ENCODE measurements at regions not wholly inside any gene's neighbourhood (a gene's known extent, or its start where the extent isn't known, plus 50 kb on each side); places are given as distances from the start of the nearest gene placed in this dataset.

DNA sequence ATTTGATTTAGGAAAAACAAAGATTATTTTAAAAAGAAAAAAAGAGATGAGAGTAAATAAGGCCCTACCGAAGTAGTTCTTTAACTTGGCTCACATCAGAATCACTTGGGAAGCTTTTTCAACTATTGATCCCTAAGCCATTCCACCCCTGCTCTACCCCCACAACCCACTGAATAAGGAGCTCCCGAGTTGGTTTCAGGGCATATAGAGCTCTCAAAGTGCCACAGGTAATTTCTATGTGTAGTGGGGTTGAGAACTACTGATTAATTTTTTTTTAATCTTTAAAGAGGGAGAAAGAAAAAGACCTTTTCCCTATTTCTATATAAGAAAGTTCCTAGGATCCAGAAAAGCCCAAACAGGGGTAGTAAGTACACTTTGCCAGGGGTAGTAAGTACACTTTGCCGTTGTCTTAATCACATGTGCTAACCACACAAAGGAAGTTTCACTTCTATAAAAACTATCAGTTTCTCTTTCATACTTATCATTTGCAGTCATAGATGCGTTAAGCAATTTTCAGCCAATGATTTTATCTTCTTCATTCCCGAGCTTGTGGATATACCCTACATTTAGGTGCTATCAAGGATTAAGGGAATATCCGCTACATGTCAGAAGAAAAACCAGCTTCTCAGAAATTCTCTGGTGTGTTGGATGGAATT lies 108.4 kb upstream of the ZC3H12C start:
- no peak for DNase-seq

DNA sequence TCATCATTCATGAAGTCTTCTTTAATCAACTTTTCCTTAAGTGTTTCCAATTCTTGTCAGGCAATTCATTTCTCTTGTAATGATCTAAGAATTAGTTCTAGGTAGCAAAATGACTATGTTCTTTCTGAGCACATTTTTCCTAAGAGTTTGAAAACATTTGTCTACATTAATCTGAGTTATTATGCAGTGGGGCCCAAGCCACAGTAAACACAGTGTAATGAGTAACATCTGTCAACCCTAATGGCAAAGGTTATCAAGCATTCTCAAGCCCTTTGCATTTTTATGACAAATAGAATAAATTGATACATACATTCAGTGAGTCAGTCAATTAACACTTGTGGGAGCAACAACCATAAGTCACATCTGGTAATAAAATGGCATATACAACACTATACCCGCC lies 106.7 kb upstream of the ZC3H12C start:
- DNase-seq, result no peak

DNA sequence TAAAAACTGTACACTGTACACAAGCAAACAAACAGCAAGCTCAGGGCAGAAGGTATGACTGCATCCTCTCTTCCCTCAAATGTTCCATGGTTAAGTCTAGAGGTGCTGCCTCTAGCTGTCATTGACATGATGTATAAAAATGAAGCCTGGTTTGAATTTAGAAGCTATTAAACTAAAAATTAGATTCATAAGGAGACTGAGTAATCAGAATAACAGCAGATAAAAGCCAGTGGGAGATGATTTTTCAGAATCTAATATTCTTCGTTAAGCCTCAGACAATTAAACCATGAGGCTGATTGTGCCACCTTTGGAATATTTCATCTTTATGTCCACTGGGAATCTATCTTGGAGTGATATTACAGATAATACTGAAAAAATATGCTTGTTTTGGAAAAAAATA lies 101.4 kb upstream of the ZC3H12C start:
- DNase-seq, result no peak

DNA sequence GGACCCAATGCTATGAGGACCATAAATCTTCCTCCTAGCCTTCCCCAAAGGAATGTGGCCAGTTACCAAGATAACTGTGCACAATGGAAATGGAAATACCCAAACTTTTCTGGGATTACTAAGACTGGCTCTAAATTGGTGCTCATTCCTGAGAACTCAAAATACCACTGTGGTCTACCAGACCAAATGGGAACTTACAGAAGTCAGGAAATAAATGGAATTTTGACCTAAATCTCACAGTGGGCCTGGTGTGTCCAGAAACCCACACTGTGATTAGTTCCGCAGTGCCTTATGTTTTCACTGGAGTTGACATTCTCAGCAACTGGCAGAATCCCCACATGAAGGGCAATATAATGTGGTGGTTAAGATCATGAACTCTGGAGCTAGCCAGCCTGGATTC lies 99.4 kb upstream of the ZC3H12C start:
- DNase-seq, result no peak

DNA sequence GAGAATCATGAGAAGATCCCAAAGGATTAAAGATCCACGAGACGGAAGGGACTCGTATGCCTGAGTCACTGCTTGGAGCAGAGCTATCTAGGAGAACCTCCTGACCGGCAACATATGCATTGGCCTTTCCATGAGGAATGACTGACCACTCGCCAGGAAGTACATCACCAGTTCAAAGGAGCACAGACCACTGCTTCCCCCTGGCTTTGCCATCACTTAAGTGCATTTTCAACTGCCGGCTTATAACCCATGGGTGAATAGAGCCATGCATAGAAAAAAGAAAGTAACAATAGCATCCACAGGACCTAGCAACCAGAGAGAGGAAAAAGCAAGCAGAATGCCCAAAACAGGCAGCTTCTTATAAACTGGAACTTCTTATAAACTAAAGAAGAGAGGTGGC lies 98.3 kb upstream of the ZC3H12C start:
- DNase-seq, result no peak

DNA sequence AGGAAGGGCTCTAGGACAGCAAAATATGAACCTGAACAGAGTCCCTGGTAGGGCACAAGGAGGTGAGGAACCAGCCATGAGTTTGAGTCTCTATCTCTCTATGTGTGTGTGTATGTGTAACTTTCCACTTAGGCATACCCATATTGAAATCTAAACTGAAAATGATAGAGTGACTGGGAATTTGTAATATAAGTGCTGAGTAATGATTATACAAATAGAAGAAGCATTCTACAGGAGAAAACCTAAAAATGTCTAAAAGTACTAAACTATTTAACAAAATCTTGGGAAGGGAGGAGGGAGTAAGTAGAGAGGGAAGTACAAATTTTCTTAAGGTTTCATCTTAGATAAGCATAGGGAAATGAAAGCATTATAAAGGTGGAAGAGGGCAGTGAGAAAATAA lies 97.1 kb upstream of the ZC3H12C start:
- no peak for DNase-seq

DNA sequence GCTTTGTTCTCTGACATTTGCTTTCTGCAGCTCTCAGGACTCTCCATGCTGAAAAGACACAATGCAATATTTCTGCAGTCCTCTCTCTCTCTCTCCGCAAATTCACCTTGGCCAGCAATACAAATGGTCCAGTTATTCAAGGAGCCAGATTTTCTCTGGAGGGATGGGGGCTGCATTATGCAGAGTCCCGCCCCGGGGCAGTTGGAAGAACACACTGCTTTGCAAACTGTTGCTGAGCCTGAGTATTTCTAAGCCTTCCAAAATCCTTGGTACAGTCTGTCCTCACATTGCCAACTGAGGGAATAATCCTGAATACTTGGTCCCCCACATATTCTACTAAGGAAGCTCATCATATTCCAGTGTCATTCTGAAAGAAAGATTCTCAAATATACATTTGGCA lies 94.3 kb upstream of the ZC3H12C start:
- DNase-seq, result no peak

DNA sequence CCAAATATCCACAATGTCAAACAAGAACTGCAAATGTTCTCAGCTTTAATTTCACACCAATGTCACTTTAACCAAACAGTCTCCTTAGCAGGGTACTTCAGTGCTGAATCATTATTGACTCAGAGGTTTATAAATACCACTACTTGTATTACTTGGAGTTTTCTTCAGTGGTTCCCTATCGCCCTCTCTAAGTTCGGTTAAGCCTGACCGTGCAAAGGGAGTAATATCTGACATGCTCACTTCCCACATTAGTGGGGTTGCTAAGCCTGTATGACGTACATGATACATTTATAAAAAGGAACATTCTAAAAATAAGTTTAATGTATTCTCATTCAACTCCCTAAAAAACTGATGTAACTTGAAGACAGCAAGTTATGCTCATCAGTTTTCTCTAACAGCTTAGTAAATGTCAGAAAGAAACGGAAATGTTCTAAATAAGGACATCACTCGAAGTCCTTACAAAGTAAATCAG lies 93.1 kb upstream of the ZC3H12C start:
- no peak for DNase-seq

DNA sequence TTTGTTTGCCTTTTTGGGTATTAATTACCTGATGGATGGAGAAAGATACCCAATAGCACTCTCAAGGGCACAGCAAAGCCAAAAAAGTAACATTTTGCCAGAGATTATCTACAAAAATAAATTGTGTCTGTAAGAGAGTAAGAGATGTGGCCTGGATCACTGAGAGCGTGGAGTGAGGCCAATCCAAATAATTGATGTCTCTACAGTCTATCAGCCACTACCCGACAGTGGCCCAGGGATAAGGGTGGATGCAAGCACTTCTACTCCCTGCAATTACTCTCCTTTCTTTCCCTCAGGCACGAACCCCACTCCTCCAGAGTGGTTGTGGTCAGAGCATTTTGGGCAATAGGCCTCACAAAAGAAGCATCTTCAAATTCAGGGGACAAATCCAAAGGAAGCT lies 92.3 kb upstream of the ZC3H12C start:
- DNase-seq, result no peak

DNA sequence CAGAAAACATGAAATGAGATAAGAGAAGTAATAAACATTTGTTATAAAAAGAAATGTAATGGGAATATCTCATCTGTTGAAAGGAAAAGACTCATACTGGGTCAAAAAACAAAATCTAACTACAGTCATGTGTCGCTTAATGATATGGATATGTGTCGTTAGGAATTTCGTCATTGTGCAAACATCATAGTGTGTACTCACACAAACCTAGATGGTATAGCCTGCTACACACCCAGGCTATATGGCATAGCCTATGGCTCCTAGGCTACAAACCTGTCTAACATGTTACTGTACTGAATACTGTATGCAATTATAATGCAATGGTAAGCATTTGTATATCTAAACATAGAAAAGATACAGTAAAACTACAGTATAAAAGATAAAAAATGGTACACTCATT lies 89.8 kb upstream of the ZC3H12C start:
- DNase-seq, result no peak

DNA sequence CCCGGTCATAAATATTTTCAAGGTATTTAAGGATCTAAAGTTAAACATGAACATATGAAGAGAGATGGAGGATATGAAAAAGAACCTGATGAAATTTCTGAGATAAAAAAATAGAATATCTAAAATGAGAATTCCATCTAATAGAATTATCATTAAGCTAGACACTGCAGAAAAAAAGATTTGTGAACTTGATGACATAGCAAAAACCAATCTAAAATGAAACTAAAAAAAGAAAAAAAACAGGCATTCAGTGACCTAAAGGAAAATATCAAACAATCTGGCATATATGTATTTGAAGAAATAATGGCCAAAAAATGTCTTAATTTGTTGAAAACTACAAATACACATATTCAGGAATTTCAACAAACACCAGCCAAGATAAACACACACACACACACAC lies 81.6 kb upstream of the ZC3H12C start:
- DNase-seq, result no peak

DNA sequence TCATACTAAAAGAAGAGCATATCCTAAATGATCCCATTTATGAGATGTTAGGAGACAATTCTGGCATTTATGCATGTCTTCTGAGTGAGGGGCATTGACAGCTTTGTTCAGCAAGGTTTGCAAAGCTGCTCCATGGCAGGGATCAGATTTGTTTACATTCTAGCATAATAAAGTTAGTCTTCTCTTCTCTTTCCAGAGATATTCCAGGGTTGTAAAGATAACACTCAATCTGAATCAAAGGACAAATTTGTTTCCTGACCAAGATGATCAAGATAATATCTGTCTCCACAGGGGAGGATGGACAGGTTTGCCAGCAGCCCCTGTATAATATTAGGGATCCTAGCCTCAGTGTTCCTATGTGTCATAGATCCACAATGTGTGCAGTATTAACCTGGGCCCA lies 77.5 kb upstream of the ZC3H12C start:
- no peak for DNase-seq

DNA sequence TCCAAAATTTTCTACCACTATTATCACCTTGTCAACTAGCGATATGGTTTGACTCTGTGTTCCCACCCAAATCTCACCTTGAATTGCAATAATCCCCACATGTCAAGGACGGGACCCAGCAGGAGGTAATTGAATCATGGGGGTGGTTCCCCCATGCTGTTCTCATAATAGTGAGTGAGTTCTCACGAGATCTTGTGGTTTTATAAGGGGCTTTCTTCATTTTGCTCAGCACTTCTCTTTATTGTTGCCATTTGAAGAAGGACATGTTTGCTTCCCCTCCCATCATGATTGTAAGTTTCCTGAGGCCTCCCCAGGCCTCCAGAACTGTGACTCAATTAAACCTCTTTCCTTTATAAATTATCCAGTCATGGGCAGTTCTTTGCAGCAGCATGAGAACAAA lies 73.5 kb upstream of the ZC3H12C start:
- DNase-seq, result no peak

DNA sequence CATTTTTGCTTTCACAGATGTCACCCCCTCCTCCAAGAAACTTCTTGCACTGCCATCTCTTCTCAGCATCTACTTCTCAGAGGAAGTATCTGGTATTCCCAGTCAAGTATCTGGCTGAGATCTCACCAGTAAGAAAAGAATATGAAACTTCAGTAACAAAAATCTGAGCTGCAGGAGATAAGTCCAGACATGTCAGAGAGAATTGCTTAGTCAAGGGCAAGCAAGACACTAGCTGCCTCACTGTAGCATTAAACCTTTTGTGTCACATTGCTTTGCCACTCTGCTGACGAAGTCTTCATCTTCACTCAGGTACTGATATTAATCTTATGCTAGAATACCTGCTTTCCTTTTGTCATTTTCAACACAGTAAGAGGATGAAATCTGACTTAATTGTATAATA lies 70.6 kb upstream of the ZC3H12C start:
- no peak for DNase-seq

DNA sequence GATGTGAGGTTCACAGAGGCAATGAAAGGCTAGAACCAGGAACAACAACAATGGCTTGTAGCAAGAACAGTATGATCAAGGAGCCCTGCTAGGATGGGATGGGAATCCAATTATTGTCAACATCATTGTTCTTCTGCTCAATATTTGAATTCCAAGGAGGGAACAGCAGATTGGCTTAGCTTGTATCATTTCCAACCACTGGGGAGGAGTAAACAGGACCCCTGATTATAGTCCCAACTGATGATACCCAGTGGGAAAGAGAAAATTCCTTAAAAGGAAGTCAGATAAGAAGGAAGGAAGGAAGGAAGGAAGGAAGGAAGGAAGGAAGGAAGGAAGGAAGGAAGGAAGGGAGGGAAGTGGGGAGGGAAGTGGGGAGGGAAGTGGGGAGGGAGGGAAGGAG lies 69.5 kb upstream of the ZC3H12C start:
- no peak for DNase-seq

DNA sequence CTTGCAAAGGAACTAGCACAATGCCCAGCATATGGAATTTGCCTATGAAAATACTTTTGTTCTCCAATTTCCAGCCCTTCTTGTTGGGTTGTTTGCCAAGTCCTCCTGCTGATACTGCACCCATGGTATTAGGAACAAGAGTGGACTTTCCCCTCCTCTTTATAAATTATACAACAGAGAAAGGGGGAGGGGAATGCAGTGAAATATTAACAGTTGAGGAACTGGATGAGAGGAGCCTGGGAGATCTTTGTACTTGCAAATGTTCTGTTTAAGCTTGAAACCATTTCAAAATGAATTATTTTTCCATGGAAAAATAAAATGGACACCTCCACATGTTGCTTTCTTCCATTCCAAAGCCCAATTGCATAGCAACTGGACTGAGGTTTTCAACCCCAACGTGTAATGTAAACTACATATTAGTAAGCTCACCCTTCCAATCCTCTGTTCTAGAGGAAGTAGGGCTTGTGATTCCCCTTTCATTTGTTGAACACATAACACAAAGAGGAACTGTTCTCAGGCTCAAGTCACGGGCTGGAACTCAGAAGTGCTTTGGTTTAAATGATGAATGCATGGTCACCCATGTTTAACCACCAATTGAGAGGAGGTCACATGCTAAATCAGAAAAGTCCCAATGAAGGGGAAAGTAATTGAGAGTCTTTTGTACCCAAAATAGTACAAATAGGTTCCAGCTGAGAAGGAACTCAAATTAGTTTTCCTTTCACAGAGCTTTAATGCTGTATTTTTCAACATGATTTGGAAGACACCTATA lies 66.2 kb upstream of the ZC3H12C start:
- DNase-seq, result no peak

DNA sequence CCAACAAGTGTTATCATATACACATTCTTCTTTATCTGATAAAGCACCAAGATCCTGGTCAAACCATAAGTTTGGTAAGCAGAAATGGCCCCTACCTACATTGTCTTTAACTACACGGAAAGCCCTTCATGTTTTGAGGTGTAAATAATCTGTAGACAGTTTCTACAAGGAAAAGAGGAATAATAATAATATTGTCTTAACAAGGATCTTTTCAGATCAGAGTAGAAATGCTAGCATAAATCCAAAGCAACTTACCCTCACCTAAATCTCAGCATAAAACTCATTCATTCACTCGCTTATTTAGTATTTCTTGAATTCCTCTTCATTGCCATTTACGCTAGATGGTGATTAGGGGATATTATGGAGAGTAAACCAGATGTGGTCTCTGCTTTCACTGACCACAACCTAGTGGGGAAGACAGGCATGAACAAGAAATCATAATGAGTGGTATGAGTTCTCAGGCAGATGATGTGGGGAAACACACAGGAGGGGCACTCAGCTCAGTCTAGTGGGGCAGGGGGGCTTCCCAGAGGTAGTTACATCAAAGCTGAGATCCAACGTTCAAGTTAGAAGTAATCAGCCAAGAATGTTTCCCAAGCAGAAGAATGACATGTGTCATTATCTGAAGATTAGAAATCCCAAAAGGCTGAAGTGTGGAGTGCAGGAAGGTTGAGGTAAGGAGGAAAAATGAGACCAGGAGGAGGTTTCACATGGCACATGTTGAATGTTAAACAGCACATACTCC lies 65.4 kb upstream of the ZC3H12C start:
- no peak for DNase-seq

DNA sequence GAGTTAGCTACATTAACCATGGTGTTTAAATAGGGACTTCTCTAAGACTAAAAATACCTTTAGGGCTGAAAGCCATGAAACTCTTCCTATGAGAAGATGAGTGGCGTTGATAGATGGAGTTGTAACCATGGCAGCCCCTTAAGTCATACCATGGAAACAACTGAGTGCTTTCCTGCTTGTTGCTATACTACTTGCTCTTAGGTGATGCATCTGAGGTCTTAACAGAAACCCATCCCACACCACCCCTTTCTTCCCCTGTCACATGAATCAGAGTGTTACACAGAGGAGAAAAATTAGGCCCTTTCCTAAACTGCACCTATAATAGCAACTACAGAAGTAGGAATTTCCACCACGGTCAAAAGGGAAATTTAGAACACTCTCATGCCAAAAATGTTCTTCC lies 64.3 kb upstream of the ZC3H12C start:
- no peak for DNase-seq

DNA sequence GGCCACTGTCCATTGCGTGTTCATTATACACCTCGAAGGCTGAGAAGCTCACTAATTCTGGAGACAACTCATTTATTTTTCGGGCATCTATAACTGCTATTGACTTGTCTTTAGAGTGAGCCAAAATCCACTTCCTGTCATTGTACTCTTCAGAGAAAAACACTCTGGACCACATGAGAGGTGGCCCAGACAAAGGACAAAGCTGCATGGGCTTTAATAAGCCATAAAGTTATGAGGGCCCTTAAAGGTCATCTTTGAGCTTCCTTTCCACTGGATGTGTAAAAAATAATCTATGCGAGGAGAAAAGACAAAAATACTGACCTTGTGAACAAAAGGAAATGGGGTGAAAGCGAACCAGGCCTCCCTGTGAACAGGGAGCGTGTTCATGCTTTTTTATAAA lies 63.5 kb upstream of the ZC3H12C start:
- no peak for DNase-seq

DNA sequence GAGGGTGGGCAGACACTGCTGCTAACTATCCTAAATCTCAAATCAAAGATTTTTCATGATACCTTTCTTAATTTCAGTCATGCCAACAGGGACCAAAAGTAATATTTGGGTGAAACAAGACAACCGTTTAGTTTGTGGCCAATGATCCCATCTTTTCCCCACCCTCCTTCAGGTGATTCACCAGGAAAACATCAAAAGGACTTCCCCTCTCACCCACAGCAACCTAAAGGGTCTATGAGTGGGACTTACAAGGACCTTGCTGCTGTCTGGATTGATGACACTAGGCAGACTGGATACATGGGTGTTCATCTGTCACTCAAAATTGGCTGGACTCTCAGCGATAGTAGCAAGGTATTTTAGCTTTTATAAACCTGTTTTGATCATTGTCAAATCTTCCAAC lies 62.0 kb upstream of the ZC3H12C start:
- DNase-seq, result no peak

DNA sequence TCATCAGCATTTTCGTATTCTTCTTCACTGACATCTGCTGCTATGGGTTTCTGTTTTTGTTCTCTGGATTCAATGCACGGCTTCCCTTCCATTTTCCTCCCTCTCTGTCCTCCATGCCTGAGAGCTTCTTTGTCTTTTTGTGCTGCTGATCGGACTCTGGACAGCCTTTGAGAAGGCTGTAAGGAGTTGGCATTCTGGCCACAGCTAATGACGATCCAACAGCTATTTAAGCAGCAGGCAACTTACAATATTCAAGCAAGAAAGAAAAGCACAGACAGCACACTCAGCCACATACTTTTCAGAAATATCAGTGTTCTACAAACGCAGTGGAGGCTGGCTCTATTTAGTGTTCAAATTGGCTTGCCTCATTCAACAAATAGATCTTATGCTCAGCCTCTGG lies 60.9 kb upstream of the ZC3H12C start:
- no peak for DNase-seq

DNA sequence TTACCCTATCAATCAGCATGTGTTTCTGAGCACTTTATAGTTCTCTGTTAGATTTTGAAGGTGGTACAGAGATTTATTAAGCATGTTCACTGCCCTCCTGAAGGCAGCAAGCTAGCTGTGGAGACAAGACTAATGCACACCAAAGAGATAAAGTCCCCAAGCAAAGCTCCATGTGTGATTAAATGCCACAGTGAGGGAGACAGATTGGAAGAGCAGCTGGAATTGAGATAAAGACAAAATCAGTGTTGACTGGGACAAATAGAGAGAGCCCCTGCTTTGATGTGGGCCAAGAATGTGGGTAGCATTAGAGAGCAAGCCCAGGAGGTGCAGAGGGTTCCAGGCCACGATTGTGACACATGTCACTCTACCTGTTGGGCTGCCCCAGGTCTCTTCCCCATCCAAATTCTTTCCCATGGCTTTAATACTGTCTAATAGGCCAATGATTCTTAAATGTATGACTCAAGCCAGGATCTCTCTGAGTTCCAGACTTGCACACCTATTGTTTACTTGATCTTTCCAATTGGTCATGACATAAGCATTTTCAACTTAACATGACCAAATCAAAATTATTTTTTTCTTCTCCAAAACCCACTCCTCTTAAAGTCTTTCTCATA lies 60.1 kb upstream of the ZC3H12C start:
- DNase-seq, result no peak

DNA sequence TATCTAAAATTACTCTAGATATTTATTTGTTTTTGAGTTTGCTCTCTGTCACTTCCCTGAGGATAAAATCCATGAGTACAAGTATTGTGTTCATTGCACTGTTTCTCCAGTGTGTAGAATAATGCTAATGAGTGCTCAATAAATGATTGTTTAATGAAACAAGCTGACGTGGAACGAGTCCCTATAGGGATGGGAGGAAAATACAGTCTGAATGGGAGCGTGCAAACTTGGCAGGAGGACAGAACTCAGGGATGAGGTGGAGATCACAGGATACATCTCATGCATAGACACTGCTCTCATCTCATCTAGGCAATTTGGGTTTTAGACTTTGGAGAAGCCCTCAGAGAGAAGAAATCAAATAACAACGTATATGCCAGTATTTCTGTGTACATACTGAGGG lies 58.4 kb upstream of the ZC3H12C start:
- no peak for DNase-seq

DNA sequence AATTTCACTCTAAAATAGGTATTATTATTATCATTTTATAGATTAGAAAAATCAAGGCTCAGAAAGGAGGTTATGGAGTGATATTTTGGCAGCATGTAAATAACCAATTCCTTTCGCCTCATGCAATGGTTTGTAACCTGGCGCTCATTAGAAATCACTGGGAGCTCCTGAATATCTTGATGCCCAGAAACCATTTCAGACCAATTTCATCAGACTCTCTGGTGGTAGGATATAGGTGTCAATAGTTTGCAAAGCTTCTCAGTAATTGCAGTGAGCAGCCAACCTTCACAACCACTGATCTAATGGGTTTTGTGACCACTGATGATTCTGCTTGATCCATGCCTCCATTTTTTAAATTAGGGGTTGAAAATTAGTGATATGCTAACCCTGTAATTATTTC lies 57.8 kb upstream of the ZC3H12C start:
- DNase-seq, result no peak
